Right lobe of liver (tissue), 4 donors: ENCODE measurements at regions not wholly inside any gene's neighbourhood (a gene's known extent, or its start where the extent isn't known, plus 50 kb on each side); places are given as distances from the start of the nearest gene placed in this dataset.

Experiments used
- POLR2A ChIP-seq: fragments of 450-650 bp; IDR thresholded peaks from one replicate; pipeline ENCODE4 v1.6.1; 2017; ENCODE audit warnings: antibody characterized with exemption, mild to moderate bottlenecking
- TF ChIP-seq, protein P1 (sequence below), 4 donors: fragments of 200-600 bp in 3 of 4; fragments of 450-650 bp in 1 of 4; IDR thresholded peaks; one replicate each; pipeline versions ENCODE4 v1.5.1 to v1.8.0; 2016 to 2022; ENCODE audit warnings: antibody characterized with exemption in 4 of 4, mild to moderate bottlenecking in 2 of 4
- donor health status: DM: no; HTN: no; CAD: no.
- donor health status: DM: no; HTN: no; CAD: no.
- donor health status: DM: no; HTN: yes; CAD: no.

GRCh38 chr3:109943181-109943580, 605.8 kb upstream of the DPPA4 start:
- TF ChIP-seq POLR2A = no peak
- TF ChIP-seq, protein P1, sequence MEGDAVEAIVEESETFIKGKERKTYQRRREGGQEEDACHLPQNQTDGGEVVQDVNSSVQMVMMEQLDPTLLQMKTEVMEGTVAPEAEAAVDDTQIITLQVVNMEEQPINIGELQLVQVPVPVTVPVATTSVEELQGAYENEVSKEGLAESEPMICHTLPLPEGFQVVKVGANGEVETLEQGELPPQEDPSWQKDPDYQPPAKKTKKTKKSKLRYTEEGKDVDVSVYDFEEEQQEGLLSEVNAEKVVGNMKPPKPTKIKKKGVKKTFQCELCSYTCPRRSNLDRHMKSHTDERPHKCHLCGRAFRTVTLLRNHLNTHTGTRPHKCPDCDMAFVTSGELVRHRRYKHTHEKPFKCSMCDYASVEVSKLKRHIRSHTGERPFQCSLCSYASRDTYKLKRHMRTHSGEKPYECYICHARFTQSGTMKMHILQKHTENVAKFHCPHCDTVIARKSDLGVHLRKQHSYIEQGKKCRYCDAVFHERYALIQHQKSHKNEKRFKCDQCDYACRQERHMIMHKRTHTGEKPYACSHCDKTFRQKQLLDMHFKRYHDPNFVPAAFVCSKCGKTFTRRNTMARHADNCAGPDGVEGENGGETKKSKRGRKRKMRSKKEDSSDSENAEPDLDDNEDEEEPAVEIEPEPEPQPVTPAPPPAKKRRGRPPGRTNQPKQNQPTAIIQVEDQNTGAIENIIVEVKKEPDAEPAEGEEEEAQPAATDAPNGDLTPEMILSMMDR (IDR thresholded peaks at IDR 0.05) = no peak
